ENCODE measurements at regions not wholly inside any gene's neighbourhood (a gene's known extent, or its start where the extent isn't known, plus 50 kb on each side); places are given as distances from the start of the nearest gene placed in this dataset.
A peak's percentile ranks its signal among the peaks of the same experiment; 100 is the strongest.

DNA sequence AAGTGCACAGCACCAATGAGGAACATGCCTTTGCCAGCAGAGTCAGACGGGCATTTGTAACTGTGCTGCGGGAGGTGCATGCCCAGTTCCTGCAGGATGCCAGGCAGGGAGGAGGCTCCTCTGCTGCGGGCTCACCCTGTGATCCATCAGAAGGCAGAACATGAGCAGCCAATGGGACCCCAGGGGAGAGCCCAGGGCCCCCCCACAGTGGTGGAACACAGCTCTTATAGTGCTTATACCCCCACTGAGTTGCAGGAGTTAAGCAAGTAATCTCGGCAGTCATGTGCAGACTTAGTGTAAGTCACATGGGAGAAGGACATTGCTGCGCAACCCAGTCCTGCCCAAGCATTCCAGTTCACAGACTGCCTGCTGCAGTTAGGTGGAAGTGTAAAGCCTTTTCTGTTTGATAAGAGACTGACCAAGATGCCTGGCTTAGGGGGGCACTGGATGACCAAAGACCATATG, 120.3 kb upstream of the TMEM106B start:
- Mint-ChIP-seq H3K36me3 (ENCODE audit: insufficient read depth, unreplicated experiment) (no peaks in the 10 kb centered on the region), H3K27me3 (ENCODE audit: insufficient read depth, unreplicated experiment) (no peaks in the 10 kb centered on the region), H3K4me3 (ENCODE audit: unreplicated experiment) (no peak overlapping the region), H3K9me3 (ENCODE audit: unreplicated experiment) (peaks cover 20% of the 10 kb centered on the region), H3K27ac (ENCODE audit: unreplicated experiment) (peak overlapping the region; percentile 43), H3K4me1 (ENCODE audit: low read depth, unreplicated experiment) (peaks cover 8% of the 10 kb centered on the region)
- POLR2A ChIA-PET: no interaction called here
- Histone ChIP-seq H3K4me3 (ENCODE audit: low read depth, low read length) (no peak overlapping the region), H3K4me1 (peaks cover 5% of the 10 kb centered on the region; the same call in 1 of the 2 replicates), H3K9me3 (no peaks in the 10 kb centered on the region), H3K36me3 (ENCODE audit: control insufficient read depth, insufficient read depth, low read length) (no peaks in the 10 kb centered on the region), H3K27me3 (replicated peaks; ENCODE audit: control insufficient read depth, insufficient read depth, low read length) (no peaks in the 10 kb centered on the region)
- CTCF ChIA-PET: no interaction called here
- BruUV-seq (replicated peaks): no TSS peak
- TF ChIP-seq, protein P1, sequence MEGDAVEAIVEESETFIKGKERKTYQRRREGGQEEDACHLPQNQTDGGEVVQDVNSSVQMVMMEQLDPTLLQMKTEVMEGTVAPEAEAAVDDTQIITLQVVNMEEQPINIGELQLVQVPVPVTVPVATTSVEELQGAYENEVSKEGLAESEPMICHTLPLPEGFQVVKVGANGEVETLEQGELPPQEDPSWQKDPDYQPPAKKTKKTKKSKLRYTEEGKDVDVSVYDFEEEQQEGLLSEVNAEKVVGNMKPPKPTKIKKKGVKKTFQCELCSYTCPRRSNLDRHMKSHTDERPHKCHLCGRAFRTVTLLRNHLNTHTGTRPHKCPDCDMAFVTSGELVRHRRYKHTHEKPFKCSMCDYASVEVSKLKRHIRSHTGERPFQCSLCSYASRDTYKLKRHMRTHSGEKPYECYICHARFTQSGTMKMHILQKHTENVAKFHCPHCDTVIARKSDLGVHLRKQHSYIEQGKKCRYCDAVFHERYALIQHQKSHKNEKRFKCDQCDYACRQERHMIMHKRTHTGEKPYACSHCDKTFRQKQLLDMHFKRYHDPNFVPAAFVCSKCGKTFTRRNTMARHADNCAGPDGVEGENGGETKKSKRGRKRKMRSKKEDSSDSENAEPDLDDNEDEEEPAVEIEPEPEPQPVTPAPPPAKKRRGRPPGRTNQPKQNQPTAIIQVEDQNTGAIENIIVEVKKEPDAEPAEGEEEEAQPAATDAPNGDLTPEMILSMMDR (IDR thresholded peaks at IDR 0.05; ENCODE audit: insufficient read depth in 1 of 2, low read depth in 1 of 2, low read length in 1 of 2, severe bottlenecking in 1 of 2, unreplicated experiment in 1 of 2): no peak
- DNase-seq: no peak
- intact Hi-C loops (cut with micrococcal nuclease; ENCODE audit: unreplicated experiment): loop anchor here (2.0 kb wide), 1 partner anchor 16 kb away; no protein-coding TSS in a partner anchor

DNA sequence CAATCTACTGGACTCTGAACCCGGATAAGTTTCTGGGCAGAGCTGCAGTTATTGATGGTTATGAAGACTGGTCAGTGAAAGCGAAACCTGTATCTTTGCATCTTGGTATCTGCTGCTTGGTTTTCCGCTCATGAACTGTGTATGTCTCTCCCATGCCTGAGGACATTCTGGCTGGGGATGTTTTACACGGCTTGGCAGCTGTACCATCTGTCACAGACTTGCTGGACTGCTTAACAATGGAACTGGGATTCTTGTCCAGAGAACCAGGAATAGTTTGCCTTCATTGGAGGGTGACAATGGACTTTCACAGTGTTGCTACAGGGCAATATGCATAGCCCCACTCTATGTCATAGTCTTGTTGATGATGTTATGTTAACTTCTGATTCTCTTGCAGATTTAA, 119.9 kb upstream of the TMEM106B start:
- peaks cover 16% of the 10 kb centered on the region for H3K9me3 Mint-ChIP-seq (ENCODE audit: unreplicated experiment)
- ChIA-PET CTCF (no interaction called here), POLR2A (no interaction called here)
- H3K4me1 ChIP-seq: peaks cover under 1% of the 10 kb centered on the region; the same call in 1 of the 2 replicates
- peaks cover 11% of the 10 kb centered on the region for H3K4me1 Mint-ChIP-seq (ENCODE audit: low read depth, unreplicated experiment)
- TF ChIP-seq, protein P1 (IDR thresholded peaks at IDR 0.05; ENCODE audit: insufficient read depth in 1 of 2, low read depth in 1 of 2, low read length in 1 of 2, severe bottlenecking in 1 of 2, unreplicated experiment in 1 of 2): no peak
- no TSS peak for BruUV-seq (replicated peaks)
- no peak for DNase-seq
- intact Hi-C loops (cut with micrococcal nuclease; ENCODE audit: unreplicated experiment): loop anchor here (2.0 kb wide), 1 partner anchor 16 kb away; no protein-coding TSS in a partner anchor
- H3K9me3 ChIP-seq: no peaks in the 10 kb centered on the region
- H3K27me3 ChIP-seq (replicated peaks; ENCODE audit: control insufficient read depth, insufficient read depth, low read length): no peaks in the 10 kb centered on the region
- no peaks in the 10 kb centered on the region for H3K36me3 Mint-ChIP-seq (ENCODE audit: insufficient read depth, unreplicated experiment)
- H3K27ac Mint-ChIP-seq (ENCODE audit: unreplicated experiment): no peak overlapping the region
- H3K4me3 Mint-ChIP-seq (ENCODE audit: unreplicated experiment): no peak overlapping the region
- H3K4me3 ChIP-seq (ENCODE audit: low read depth, low read length): no peak overlapping the region
- no peaks in the 10 kb centered on the region for H3K36me3 ChIP-seq (ENCODE audit: control insufficient read depth, insufficient read depth, low read length)
- H3K27me3 Mint-ChIP-seq (ENCODE audit: insufficient read depth, unreplicated experiment): no peaks in the 10 kb centered on the region

DNA sequence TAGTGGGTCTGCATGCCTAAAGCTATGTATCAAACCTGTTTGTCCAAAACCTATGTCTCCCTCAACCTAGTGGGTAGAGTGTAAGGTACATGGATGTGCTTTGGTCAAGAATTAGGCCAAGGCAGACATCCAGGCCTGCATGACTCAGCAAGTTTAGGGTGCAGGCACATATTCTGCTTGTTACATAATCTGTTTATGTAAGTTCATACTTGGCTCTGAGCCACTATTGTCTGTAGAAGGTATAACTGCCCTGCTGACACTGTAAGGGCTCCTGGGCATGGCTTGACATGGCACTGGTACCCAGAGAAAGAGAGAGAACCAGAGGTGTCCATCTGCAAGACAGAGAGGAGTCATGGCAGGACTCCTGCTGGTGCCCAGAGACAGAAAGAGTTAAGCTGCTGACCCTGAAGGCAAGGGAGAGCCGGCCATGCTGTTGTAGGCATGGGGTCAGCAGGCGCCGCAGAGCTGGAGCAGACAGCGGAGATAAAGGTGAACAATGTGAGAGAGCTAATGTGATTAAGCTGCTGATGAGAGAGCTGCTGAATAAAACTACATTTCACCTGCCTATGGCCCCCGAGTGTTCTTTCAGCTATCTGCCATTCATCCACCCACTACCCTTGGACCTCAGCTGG, 118.5 kb upstream of the TMEM106B start:
- no TSS peak for BruUV-seq (replicated peaks)
- Histone ChIP-seq H3K9me3 (no peaks in the 10 kb centered on the region), H3K4me3 (ENCODE audit: low read depth, low read length) (no peak overlapping the region), H3K27me3 (replicated peaks; ENCODE audit: control insufficient read depth, insufficient read depth, low read length) (no peaks in the 10 kb centered on the region), H3K4me1 (no peaks in the 10 kb centered on the region), H3K36me3 (ENCODE audit: control insufficient read depth, insufficient read depth, low read length) (no peaks in the 10 kb centered on the region)
- no peak for DNase-seq
- Mint-ChIP-seq H3K36me3 (ENCODE audit: insufficient read depth, unreplicated experiment) (no peaks in the 10 kb centered on the region), H3K27ac (ENCODE audit: unreplicated experiment) (no peak overlapping the region), H3K9me3 (ENCODE audit: unreplicated experiment) (peaks cover 4% of the 10 kb centered on the region), H3K4me3 (ENCODE audit: unreplicated experiment) (no peak overlapping the region), H3K4me1 (ENCODE audit: low read depth, unreplicated experiment) (peaks cover 11% of the 10 kb centered on the region), H3K27me3 (ENCODE audit: insufficient read depth, unreplicated experiment) (no peaks in the 10 kb centered on the region)
- TF ChIP-seq, protein P1 (IDR thresholded peaks at IDR 0.05; ENCODE audit: insufficient read depth in 1 of 2, low read depth in 1 of 2, low read length in 1 of 2, severe bottlenecking in 1 of 2, unreplicated experiment in 1 of 2): no peak
- CTCF ChIA-PET: no interaction called here
- POLR2A ChIA-PET: no interaction called here
- intact Hi-C loops (cut with micrococcal nuclease; ENCODE audit: unreplicated experiment): no loop called here

All from Caco-2 (cell line).